T-helper 17 cell (primary cell): ENCODE measurements at regions not wholly inside any gene's neighbourhood (a gene's known extent, or its start where the extent isn't known, plus 50 kb on each side); places are given as distances from the start of the nearest gene placed in this dataset.

Source experiments
- ATAC-seq: fragments of 150-1000 bp; cut with Tn5 transposase; 2 replicates; pipeline ENCODE4 v1.10.0; 2021; ENCODE audit warnings: mild to moderate bottlenecking, moderate library complexity
- DNase-seq, 3 donors: peaks; one replicate each; pipeline versions ENCODE4 v3.0.0 to v3.0.0-alpha.2; 2020 to 2021
- H3K9me3 ChIP-seq: one replicate; pipeline ENCODE4 v1.7.0; 2013; ENCODE audit warnings: low read length, mild to moderate bottlenecking; ENCODE audit not compliant: control insufficient read depth, poor library complexity, severe bottlenecking
- H3K27ac Mint-ChIP-seq: one replicate; pipeline ENCODE4 v1.8.0; 2022; ENCODE audit warnings: mild to moderate bottlenecking, moderate library complexity, mixed read lengths
- H3K27me3 Mint-ChIP-seq: one replicate; pipeline ENCODE4 v1.8.0; 2022; ENCODE audit warnings: mixed read lengths
- H3K36me3 Mint-ChIP-seq: one replicate; pipeline ENCODE4 v1.8.0; 2022; ENCODE audit warnings: low read depth, mixed read lengths
- H3K4me1 Mint-ChIP-seq: one replicate; pipeline ENCODE4 v1.8.0; 2022; ENCODE audit warnings: mild to moderate bottlenecking, mixed read lengths
- H3K4me3 Mint-ChIP-seq: one replicate; pipeline ENCODE4 v1.8.0; 2022; ENCODE audit warnings: mild to moderate bottlenecking, moderate library complexity, mixed read lengths

DNA sequence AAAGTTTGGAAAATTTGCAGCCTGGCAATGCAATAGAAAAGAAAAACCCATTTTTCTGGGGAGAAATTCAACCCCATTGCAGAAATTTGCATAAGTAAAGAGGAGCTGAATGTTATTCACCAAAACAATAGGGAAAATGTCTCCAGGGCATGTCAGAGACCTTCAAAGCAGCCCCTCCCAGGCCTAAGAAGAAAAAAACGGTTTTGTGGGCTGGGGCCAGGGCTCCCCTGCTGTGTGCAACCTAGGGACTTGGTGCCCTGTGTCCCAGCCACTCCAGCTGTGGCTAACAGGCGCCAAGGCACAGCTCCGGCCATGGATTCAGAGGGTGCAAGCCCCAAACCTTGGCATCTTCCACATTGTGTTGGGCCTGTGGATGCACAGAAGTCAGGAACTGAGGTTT, 224.5 kb downstream of the TXNL1 start:
- no peaks in the 10 kb centered on the region for H3K27me3 Mint-ChIP-seq
- ATAC-seq: no peak
- no peaks in the 10 kb centered on the region for H3K4me1 Mint-ChIP-seq
- H3K9me3 ChIP-seq: no peaks in the 10 kb centered on the region
- DNase-seq: no peak
- H3K36me3 Mint-ChIP-seq: no peaks in the 10 kb centered on the region
- H3K27ac Mint-ChIP-seq: no peak overlapping the region
- H3K4me3 Mint-ChIP-seq: no peak overlapping the region

DNA sequence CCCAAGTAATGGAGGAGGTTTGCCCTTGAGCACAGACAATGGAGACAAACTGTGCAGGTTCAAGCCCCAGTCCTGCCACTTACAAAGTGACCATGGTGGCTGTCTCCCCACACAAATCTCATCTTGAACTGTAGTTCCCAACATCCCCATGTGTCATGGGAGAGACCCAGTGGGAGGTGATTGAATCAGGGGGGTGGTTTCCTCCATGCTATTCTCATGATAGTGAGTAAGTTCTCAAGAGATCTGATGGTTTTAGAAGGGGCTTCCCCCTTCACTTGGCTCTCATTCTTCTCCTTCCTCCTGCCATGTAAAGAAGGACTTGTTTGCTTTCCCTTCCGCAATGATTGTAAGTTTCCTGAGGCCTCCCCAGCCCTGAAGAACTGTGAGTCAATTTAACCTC, 225.4 kb downstream of the TXNL1 start:
- no peak overlapping the region for H3K27ac Mint-ChIP-seq
- H3K36me3 Mint-ChIP-seq: no peaks in the 10 kb centered on the region
- ATAC-seq (no peak), DNase-seq (no peak)
- no peaks in the 10 kb centered on the region for H3K9me3 ChIP-seq
- H3K27me3 Mint-ChIP-seq: no peaks in the 10 kb centered on the region
- no peaks in the 10 kb centered on the region for H3K4me1 Mint-ChIP-seq
- no peak overlapping the region for H3K4me3 Mint-ChIP-seq

- H3K9me3 ChIP-seq: no peaks in the 10 kb centered on the region
- Mint-ChIP-seq H3K27me3 (no peaks in the 10 kb centered on the region), H3K27ac (no peak overlapping the region)
Observed at GRCh38 chr18:56409736-56410135, 228.7 kb downstream of the TXNL1 start.

GRCh38 chr18:56407646-56408180, 230.7 kb downstream of the TXNL1 start:
- Mint-ChIP-seq H3K4me1 (no peaks in the 10 kb centered on the region), H3K27ac (no peak overlapping the region), H3K27me3 (no peaks in the 10 kb centered on the region), H3K36me3 (no peaks in the 10 kb centered on the region), H3K4me3 (no peak overlapping the region)
- no peaks in the 10 kb centered on the region for H3K9me3 ChIP-seq
- ATAC-seq (no peak), DNase-seq (no peak)

More at GRCh38 chr18:56409736-56410135, 228.7 kb downstream of the TXNL1 start:
- H3K4me3 Mint-ChIP-seq: no peak overlapping the region
- no peak for DNase-seq
- H3K36me3 Mint-ChIP-seq: no peaks in the 10 kb centered on the region
- no peaks in the 10 kb centered on the region for H3K4me1 Mint-ChIP-seq
- no peak for ATAC-seq

- Mint-ChIP-seq H3K4me3 (no peak overlapping the region), H3K36me3 (no peaks in the 10 kb centered on the region), H3K27me3 (no peaks in the 10 kb centered on the region), H3K4me1 (no peaks in the 10 kb centered on the region), H3K27ac (no peak overlapping the region)
- no peak for ATAC-seq
- H3K9me3 ChIP-seq: no peaks in the 10 kb centered on the region
- DNase-seq: no peak
Observed at GRCh38 chr18:56402872-56403516, 235.4 kb downstream of the TXNL1 start.

- Mint-ChIP-seq H3K4me1 (no peaks in the 10 kb centered on the region), H3K27ac (no peak overlapping the region), H3K36me3 (no peaks in the 10 kb centered on the region), H3K27me3 (no peaks in the 10 kb centered on the region), H3K4me3 (no peak overlapping the region)
- DNase-seq: no peak
- no peaks in the 10 kb centered on the region for H3K9me3 ChIP-seq
- ATAC-seq: no peak
Observed at GRCh38 chr18:56393870-56394269, 244.5 kb downstream of the TXNL1 start.

DNA sequence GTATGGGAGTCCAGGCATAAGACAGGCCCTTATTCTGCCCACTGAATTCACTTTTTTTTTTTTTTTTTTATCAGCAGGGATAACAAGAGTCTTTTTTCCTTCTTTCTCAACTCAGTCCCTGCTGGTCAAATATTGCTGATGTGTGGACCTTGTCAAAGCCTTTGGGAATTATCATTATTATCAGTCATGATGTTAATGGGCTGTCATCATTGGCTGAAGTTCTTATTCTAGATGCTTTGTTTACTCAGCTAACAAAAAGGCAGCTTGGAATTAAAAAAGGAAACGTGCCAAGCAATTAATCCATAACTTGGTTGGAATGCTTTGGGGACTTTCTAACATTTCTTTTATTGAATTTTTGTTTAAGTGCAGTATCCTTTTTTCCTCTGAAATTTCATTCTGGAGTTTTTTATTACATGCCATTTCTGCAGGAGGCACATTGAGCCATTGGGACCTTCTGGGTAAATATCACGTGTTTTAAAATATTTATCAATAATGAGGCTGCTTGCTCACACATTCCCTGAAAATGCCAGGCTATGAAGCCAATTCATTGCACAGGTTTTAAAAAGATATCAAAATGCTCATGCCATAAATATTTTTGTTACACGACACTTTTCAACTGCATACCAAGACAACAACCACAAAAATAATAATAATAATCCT, 246.3 kb downstream of the TXNL1 start:
- no peak for ATAC-seq
- H3K36me3 Mint-ChIP-seq: no peaks in the 10 kb centered on the region
- H3K27ac Mint-ChIP-seq: no peak overlapping the region
- DNase-seq: no peak
- no peak overlapping the region for H3K4me3 Mint-ChIP-seq
- no peaks in the 10 kb centered on the region for H3K4me1 Mint-ChIP-seq
- no peaks in the 10 kb centered on the region for H3K27me3 Mint-ChIP-seq
- H3K9me3 ChIP-seq: no peaks in the 10 kb centered on the region

DNA sequence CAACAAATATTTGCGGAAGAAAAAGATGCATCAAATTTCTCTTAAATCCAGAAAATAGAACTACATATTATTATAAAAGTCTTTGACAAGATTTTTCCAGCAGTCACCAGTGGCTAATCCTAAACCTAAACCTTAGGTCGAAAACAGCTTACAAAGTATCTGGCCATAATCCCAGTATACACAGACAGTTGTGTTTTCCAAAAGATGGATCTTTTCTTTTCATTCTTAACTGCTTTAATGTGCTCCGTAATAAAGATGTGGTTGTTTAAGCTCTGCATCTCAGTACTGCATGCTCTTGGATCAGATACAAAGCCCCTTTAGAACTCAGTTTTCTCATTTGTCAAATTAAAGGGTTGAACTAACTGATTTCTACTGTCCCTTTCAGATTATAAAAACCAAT, 247.8 kb downstream of the TXNL1 start:
- Mint-ChIP-seq H3K27me3 (no peaks in the 10 kb centered on the region), H3K4me3 (no peak overlapping the region), H3K27ac (no peak overlapping the region), H3K36me3 (no peaks in the 10 kb centered on the region), H3K4me1 (no peaks in the 10 kb centered on the region)
- no peak for DNase-seq
- ATAC-seq: no peak
- H3K9me3 ChIP-seq: no peaks in the 10 kb centered on the region

DNA sequence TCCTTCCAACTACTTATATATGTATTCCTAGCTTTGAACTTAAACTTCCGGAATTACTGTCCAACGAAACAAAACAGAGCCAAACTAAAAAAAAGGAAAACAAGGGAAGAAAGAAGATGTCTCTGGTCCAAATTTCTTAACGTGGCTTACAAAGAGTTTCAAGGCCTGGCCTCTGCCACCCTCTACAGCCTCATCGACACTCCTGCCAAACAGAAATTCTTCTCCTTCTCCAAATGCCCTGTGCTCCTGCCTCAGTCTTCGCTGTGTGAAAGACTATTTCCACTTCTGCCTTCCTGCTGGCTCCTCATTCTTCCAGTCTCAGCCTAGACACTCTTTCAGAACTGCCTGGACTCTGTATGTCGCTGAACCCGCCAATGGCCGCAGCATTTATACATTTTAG, 249.2 kb downstream of the TXNL1 start:
- H3K4me1 Mint-ChIP-seq: no peaks in the 10 kb centered on the region
- ATAC-seq (no peak), DNase-seq (no peak)
- H3K9me3 ChIP-seq: no peaks in the 10 kb centered on the region
- no peak overlapping the region for H3K4me3 Mint-ChIP-seq
- H3K36me3 Mint-ChIP-seq: no peaks in the 10 kb centered on the region
- H3K27ac Mint-ChIP-seq: no peak overlapping the region
- no peaks in the 10 kb centered on the region for H3K27me3 Mint-ChIP-seq

DNA sequence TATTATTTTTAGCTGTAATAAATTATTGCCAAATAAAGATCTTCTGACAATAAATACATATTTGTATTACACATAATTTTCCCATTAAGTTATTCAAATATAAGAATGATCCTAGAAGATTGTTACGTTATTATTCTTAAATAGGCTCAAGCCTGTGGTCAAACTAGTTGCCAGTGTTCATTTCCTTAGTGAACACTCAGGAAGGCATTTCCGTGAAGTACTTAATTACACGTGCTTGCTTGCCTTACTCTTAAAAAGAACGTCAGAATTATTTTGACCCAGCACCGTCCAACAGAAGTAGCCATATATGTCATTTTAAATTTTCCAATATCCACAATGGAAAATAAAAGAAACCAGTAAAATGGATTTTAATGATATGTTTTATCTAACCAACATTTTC, 249.8 kb downstream of the TXNL1 start:
- DNase-seq (no peak), ATAC-seq (no peak)
- no peaks in the 10 kb centered on the region for H3K27me3 Mint-ChIP-seq
- no peaks in the 10 kb centered on the region for H3K9me3 ChIP-seq
- H3K4me3 Mint-ChIP-seq: no peak overlapping the region
- H3K4me1 Mint-ChIP-seq: no peaks in the 10 kb centered on the region
- no peak overlapping the region for H3K27ac Mint-ChIP-seq
- H3K36me3 Mint-ChIP-seq: no peaks in the 10 kb centered on the region

DNA sequence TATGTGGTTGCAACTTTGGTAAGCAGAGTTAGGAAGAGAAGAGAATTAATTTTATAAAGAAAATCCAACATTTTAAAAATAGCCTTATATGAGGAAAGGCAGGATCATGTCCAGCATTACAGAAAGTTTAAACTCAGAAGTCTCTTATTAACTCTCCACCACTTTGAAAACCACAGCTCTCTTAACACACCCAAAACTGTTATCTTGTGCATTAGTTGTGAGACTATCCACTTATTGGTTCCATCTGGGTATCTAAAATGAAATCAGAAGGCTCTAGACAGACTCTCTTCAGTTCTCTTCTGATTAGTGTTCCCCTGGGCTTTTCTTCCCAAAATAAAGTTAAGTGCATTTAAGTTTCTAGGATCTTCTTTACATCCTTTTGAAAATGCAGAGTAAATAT, 251.5 kb downstream of the TXNL1 start:
- Mint-ChIP-seq H3K27ac (no peak overlapping the region), H3K36me3 (no peaks in the 10 kb centered on the region), H3K27me3 (no peaks in the 10 kb centered on the region), H3K4me3 (no peak overlapping the region), H3K4me1 (no peaks in the 10 kb centered on the region)
- ATAC-seq (no peak), DNase-seq (no peak)
- no peaks in the 10 kb centered on the region for H3K9me3 ChIP-seq

- Mint-ChIP-seq H3K27me3 (no peaks in the 10 kb centered on the region), H3K36me3 (no peaks in the 10 kb centered on the region), H3K27ac (no peak overlapping the region), H3K4me1 (no peaks in the 10 kb centered on the region), H3K4me3 (no peak overlapping the region)
- H3K9me3 ChIP-seq: no peaks in the 10 kb centered on the region
- ATAC-seq (no peak), DNase-seq (no peak)
Observed at GRCh38 chr18:56383349-56383748, 255.0 kb downstream of the TXNL1 start.

GRCh38 chr18:56382541-56382940, 255.9 kb downstream of the TXNL1 start:
- no peaks in the 10 kb centered on the region for H3K9me3 ChIP-seq
- no peak overlapping the region for H3K27ac Mint-ChIP-seq
- H3K27me3 Mint-ChIP-seq: no peaks in the 10 kb centered on the region
- no peak for ATAC-seq
- DNase-seq: no peak
- no peaks in the 10 kb centered on the region for H3K36me3 Mint-ChIP-seq
- no peak overlapping the region for H3K4me3 Mint-ChIP-seq
- no peaks in the 10 kb centered on the region for H3K4me1 Mint-ChIP-seq

DNA sequence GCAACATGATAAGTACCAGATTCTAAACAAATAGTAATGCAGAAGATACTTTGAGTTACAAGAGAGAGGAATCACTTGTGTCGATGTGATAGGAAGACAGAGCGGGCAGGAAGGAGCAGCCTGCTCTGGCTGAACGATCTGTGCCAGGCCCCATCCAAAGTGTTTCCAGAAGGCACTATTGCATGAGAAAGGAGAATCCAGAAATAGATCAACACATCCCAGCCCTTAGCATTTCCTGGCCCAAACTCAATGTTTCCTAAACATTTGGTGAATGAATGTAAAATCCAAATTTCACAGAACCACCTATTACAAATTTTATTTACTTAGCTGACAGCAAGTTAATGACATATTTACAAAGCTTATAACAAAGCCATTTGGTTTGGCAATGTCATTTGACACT, 257.2 kb downstream of the TXNL1 start:
- H3K36me3 Mint-ChIP-seq: no peaks in the 10 kb centered on the region
- no peak overlapping the region for H3K27ac Mint-ChIP-seq
- no peak overlapping the region for H3K4me3 Mint-ChIP-seq
- H3K4me1 Mint-ChIP-seq: no peaks in the 10 kb centered on the region
- DNase-seq: no peak
- H3K27me3 Mint-ChIP-seq: no peaks in the 10 kb centered on the region
- no peak for ATAC-seq
- H3K9me3 ChIP-seq: no peaks in the 10 kb centered on the region
